GM20000 (cell line): ENCODE measurements at regions not wholly inside any gene's neighbourhood (a gene's known extent, or its start where the extent isn't known, plus 50 kb on each side); places are given as distances from the start of the nearest gene placed in this dataset.

Source experiments
- DNase-seq: peaks from one replicate; pipeline ENCODE4 v3.0.0; 2012; ENCODE audit warnings: low spot score
- CTCF ChIP-seq: IDR thresholded peaks from 2 replicates; pipeline ENCODE4 v1.5.1; 2012; ENCODE audit warnings: mild to moderate bottlenecking, control low read depth; ENCODE audit errors: extremely low read depth, missing control alignments

GRCh38 chr10:83806717-83807116 is 332.6 kb upstream of the GHITM start:
- no peak for TF ChIP-seq CTCF
- DNase-seq, result no peak

- TF ChIP-seq CTCF, result no peak
- no peak for DNase-seq
These were observed 330.3 kb upstream of the GHITM start for GRCh38 chr10:83809001-83809400.

GRCh38 chr10:83816942-83817341 is 322.4 kb upstream of the GHITM start:
- TF ChIP-seq CTCF, result no peak
- DNase-seq, result no peak

- no peak for TF ChIP-seq CTCF
- no peak for DNase-seq
These were observed 321.5 kb upstream of the GHITM start for GRCh38 chr10:83817797-83818196.

- TF ChIP-seq CTCF, result no peak
These were observed 319.7 kb upstream of the GHITM start for GRCh38 chr10:83819609-83820008.

GRCh38 chr10:83820033-83820432 is 319.3 kb upstream of the GHITM start:
- no peak for DNase-seq
- TF ChIP-seq CTCF, result no peak

More at GRCh38 chr10:83819609-83820008, 319.7 kb upstream of the GHITM start:
- DNase-seq, result no peak

GRCh38 chr10:83824099-83824498 is 315.2 kb upstream of the GHITM start:
- DNase-seq, result no peak
- no peak for TF ChIP-seq CTCF
